ENCODE measurements at regions not wholly inside any gene's neighbourhood (a gene's known extent, or its start where the extent isn't known, plus 50 kb on each side); places are given as distances from the start of the nearest gene placed in this dataset.

- H3K4me2 ChIP-seq: no peak overlapping the region
- peaks cover 15% of the 10 kb centered on the region for H3K4me1 ChIP-seq (replicated peaks; ENCODE audit: insufficient read depth)
- TF ChIP-seq EZH2 (IDR thresholded peaks at IDR 0.05; ENCODE audit: low read depth): no peak
- TF ChIP-seq, protein P1, sequence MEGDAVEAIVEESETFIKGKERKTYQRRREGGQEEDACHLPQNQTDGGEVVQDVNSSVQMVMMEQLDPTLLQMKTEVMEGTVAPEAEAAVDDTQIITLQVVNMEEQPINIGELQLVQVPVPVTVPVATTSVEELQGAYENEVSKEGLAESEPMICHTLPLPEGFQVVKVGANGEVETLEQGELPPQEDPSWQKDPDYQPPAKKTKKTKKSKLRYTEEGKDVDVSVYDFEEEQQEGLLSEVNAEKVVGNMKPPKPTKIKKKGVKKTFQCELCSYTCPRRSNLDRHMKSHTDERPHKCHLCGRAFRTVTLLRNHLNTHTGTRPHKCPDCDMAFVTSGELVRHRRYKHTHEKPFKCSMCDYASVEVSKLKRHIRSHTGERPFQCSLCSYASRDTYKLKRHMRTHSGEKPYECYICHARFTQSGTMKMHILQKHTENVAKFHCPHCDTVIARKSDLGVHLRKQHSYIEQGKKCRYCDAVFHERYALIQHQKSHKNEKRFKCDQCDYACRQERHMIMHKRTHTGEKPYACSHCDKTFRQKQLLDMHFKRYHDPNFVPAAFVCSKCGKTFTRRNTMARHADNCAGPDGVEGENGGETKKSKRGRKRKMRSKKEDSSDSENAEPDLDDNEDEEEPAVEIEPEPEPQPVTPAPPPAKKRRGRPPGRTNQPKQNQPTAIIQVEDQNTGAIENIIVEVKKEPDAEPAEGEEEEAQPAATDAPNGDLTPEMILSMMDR (conservative IDR thresholded peaks at IDR 0.05): no peak
- H3K9me3 ChIP-seq (ENCODE audit: insufficient read depth, low read depth): no peaks in the 10 kb centered on the region
- no TSS peak for BruUV-seq (replicated peaks)
- no peak for DNase-seq
- no peak overlapping the region for H3K4me3 ChIP-seq
- ChIA-PET CTCF (no interaction called here), POLR2A (ENCODE audit: unreplicated experiment) (no interaction called here)
- H3K79me2 ChIP-seq (ENCODE audit: low read depth): no peaks in the 10 kb centered on the region
- H3K27ac ChIP-seq: no peak overlapping the region
- no peaks in the 10 kb centered on the region for H3K9me2 ChIP-seq (ENCODE audit: insufficient read depth)
- H3F3A ChIP-seq (ENCODE audit: insufficient read depth, low read depth): peaks cover 5% of the 10 kb centered on the region; the same call in 1 of the 2 replicates
- no peaks in the 10 kb centered on the region for H3K36me3 ChIP-seq (ENCODE audit: low read depth)
- no peaks in the 10 kb centered on the region for H3K27me3 ChIP-seq (ENCODE audit: insufficient read depth, low read depth)
- H2AFZ ChIP-seq: no peak overlapping the region
- H4K20me1 ChIP-seq (ENCODE audit: insufficient read depth): no peaks in the 10 kb centered on the region
- intact Hi-C loops (cut with micrococcal nuclease; ENCODE audit: unreplicated experiment): no loop called here
These were observed 102.0 kb upstream of the STEAP1B start for GRCh38 chr7:22601812-22602565.

- no TSS peak for BruUV-seq (replicated peaks)
- Histone ChIP-seq H3K4me3 (no peak overlapping the region), H3K27ac (no peak overlapping the region), H3F3A (ENCODE audit: insufficient read depth, low read depth) (peaks cover 5% of the 10 kb centered on the region; the same call in 1 of the 2 replicates), H3K36me3 (ENCODE audit: low read depth) (no peaks in the 10 kb centered on the region), H3K4me2 (no peak overlapping the region), H4K20me1 (ENCODE audit: insufficient read depth) (no peaks in the 10 kb centered on the region), H3K79me2 (ENCODE audit: low read depth) (no peaks in the 10 kb centered on the region), H3K4me1 (replicated peaks; ENCODE audit: insufficient read depth) (peaks cover 15% of the 10 kb centered on the region), H3K9me2 (ENCODE audit: insufficient read depth) (no peaks in the 10 kb centered on the region), H2AFZ (no peak overlapping the region), H3K9me3 (ENCODE audit: insufficient read depth, low read depth) (no peaks in the 10 kb centered on the region), H3K27me3 (ENCODE audit: insufficient read depth, low read depth) (no peaks in the 10 kb centered on the region)
- intact Hi-C loops (cut with micrococcal nuclease; ENCODE audit: unreplicated experiment): no loop called here
- ChIA-PET CTCF (no interaction called here), POLR2A (ENCODE audit: unreplicated experiment) (no interaction called here)
- no peak for TF ChIP-seq EZH2 (IDR thresholded peaks at IDR 0.05; ENCODE audit: low read depth)
- TF ChIP-seq, protein P1 (conservative IDR thresholded peaks at IDR 0.05): no peak
- no peak for DNase-seq
These were observed 101.4 kb upstream of the STEAP1B start for GRCh38 chr7:22601408-22601807.

DNA sequence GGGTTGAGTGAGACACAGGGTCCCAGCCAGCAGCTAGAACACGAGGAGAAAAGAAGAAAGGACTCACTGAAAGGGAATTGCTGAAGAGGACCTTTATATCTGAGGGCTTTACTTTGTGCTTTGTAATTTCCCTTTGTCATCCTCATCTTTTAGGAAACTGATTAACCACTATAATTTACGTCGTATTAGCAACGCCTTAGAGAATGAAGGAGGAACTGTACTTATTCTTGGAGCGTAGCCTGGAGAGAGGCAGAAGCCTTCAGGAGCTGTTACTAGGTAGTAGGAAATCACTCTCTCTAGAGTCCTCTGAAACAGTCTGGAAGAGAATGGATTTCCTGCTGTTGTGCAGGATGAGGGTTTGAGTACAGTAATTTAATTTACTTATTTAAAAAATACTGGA, 101.0 kb upstream of the STEAP1B start:
- Histone ChIP-seq H3K4me1 (replicated peaks; ENCODE audit: insufficient read depth) (peaks cover 15% of the 10 kb centered on the region), H3K27ac (no peak overlapping the region), H3K36me3 (ENCODE audit: low read depth) (no peaks in the 10 kb centered on the region), H3K4me3 (no peak overlapping the region), H3K4me2 (no peak overlapping the region), H3K9me2 (ENCODE audit: insufficient read depth) (no peaks in the 10 kb centered on the region), H4K20me1 (ENCODE audit: insufficient read depth) (no peaks in the 10 kb centered on the region), H3F3A (ENCODE audit: insufficient read depth, low read depth) (peaks cover 5% of the 10 kb centered on the region; the same call in 1 of the 2 replicates), H2AFZ (no peak overlapping the region), H3K79me2 (ENCODE audit: low read depth) (no peaks in the 10 kb centered on the region), H3K27me3 (ENCODE audit: insufficient read depth, low read depth) (no peaks in the 10 kb centered on the region), H3K9me3 (ENCODE audit: insufficient read depth, low read depth) (no peaks in the 10 kb centered on the region)
- no peak for DNase-seq
- BruUV-seq (replicated peaks): no TSS peak
- TF ChIP-seq, protein P1 (conservative IDR thresholded peaks at IDR 0.05): no peak
- TF ChIP-seq EZH2 (IDR thresholded peaks at IDR 0.05; ENCODE audit: low read depth): no peak
- POLR2A ChIA-PET (ENCODE audit: unreplicated experiment): no interaction called here
- intact Hi-C loops (cut with micrococcal nuclease; ENCODE audit: unreplicated experiment): no loop called here
- CTCF ChIA-PET: no interaction called here
